HG03175 (cell line): ENCODE measurements at regions not wholly inside any gene's neighbourhood (a gene's known extent, or its start where the extent isn't known, plus 50 kb on each side); places are given as distances from the start of the nearest gene placed in this dataset.
"Not testable (repeated sequence)": the region's sequence is repeated elsewhere in the genome, so short reads cannot be mapped to it uniquely, and the experiment has no call there.

Source experiments
- ATAC-seq: cut with Tn5 transposase; IDR thresholded peaks from one replicate; pipeline ENCODE4 v1.9.1; 2021; ENCODE audit warnings: mild to moderate bottlenecking, moderate library complexity; ENCODE audit not compliant: unreplicated experiment

- peak; percentile 74 for ATAC-seq
Observed at GRCh38 chr11:71383461-71383860, 64.7 kb downstream of the DHCR7 start.

GRCh38 chr11:71381781-71382505 lies 66.2 kb downstream of the DHCR7 start:
- no peak for ATAC-seq

DNA sequence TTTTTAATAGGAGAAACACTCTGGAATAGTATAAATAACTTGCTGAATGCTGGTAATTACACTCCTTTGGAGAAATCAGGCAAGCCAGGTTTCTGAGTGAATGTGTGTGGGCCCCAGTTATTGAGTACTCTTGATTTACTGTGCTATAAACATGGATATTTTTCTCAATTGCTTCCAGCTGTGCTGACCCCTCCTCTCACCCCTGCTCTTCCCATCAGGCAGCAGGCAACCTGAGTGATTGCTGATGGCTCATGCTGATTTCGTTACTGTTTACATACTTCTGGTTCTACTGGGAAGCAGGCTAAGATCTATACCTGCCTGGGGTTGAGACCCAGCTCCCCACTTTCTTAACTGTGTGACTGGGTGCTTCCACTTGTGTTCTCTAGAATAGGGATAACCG lies 68.5 kb downstream of the DHCR7 start:
- ATAC-seq, result no peak

GRCh38 chr11:71373791-71374454 lies 74.3 kb downstream of the DHCR7 start:
- peak; percentile 76 for ATAC-seq

DNA sequence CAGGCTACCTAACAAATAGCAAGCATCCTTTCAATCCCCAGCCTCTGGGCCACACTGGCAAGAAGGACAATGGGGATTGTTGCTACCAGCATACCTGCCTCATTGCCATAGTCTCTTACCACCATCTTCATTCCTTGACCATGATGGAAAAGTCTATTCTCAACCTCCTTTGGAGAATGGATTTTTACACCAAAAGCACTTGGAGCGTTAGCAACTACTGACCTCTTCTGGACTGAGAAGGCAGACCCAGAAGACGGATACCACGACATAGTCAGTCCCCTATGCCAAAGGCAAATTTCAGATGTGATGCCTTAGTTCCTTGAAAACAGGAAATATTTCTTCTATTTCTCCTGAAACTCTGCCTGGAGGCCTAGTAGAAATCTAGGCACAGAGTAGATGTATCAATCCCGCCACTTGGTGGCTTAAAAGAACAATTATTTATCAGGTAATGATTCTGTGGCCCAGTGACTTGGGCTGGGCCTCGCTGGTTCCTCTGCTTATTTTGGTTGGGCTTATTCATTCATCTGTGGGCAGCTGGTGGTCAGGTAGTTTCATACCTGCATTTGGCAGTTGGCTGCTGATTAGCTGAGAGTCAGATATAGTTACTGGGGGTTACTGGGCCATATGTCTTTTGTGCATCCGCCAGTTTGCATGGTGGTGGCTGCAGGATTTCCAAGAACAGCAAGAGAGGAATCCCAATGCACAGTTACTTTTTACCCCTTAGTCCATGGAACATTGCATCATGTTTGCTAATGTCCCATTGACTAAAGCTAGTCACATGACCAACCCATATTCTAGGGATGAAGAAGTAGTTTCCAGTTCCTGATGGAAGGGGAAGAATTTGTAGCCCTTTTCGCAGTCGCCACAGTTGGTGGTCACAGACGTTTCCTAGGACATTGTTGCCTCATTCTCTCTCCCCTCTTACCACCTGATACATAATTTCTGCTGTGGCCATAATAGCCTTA lies 75.2 kb downstream of the DHCR7 start:
- peak; percentile 41 for ATAC-seq

DNA sequence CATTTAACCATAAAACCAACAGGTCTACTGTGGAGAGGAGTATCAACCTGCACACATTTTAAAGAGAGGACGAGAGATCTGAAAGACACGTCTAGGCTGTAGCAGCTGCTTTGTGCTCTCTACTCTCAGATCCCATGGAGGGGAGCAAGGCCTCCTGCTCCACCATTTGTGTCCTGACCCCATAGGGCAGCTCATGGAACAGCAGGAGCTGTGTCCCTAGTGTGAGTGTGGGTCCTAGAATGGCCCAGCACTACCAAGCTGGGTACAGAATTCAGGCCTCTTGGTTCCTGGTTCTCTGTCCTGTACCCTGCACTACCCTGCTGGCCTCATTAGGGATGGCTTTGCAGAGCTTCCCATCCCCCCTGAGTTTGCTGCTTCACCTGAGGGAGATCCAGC lies 76.5 kb downstream of the DHCR7 start:
- no peak for ATAC-seq

DNA sequence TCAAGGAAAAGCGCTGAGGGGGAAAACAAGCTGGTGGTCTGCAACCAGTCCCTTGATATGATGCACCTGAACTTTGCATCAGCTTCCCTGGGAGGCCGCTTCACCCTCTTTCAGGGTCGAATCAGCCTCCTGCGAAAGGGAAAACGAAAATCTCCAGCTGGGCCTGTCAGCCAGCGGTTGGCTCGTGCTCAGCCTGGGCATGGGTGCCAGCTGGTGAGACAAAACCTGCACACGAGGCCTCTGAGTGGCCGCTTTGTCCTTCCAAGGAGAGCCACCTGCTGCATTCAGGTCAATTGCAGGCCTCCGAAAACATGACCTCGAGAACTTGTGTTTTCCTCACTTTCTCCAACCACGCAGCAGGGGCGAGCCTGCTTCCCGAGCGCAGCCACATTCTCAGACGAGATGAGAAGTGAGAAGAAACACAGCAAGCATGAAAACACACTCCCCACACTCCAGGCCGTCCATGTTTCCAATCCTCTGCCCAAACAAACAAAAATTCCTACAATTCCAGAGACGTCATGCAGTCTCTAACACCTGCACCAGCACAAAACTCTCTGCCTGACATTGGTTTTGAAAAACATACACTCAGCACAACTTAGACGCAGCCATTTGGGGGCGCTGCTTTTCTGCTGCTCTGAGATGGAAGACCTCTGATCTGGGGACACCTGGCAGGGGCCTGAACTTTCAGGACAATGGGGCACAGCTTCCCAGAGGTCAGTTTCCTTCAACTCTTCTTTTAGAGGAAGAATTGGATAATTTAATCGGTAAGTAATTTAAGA lies 77.1 kb downstream of the DHCR7 start:
- no peak for ATAC-seq

- no peak for ATAC-seq
Observed at GRCh38 chr11:71370020-71370747, 78.0 kb downstream of the DHCR7 start.

DNA sequence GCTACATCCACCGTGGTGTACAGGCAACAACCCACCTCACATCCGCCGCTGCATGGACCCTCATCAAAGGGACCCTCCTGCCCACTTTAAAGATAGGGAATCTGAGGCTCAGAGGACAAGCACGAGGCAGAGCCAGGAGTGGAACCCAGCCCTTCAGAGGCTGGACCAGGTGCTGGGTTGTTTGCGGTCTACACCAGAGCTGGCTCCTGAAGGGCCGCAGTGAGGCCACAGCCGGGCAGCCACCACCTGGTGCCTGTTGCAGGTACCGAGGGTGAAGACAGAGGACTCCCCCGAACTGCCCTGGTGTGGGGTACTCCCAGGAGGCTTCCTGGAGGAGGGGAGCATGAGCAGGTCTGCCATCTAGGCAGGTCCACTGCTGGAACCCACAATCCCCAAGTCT lies 78.8 kb downstream of the DHCR7 start:
- ATAC-seq, result no peak

DNA sequence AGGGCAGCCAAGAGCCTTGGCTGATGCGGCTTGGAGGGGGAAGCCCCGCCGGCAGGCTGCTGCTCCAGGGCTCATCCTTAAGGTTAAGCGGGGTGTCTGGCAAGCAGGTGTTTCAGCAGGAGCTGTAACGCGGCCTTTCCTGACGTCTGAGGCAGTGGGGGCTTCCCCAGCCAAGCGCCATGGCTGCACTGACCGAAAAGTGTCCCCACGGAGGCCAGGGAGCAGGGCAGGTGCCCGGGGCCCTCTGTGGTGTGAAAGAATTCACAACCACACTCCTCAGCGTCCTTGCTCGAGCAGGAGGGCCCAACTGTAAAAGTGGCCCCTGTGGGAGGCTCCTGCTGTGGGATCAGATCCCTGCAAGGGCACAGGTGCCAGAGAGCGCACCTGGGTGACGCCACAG lies 79.2 kb downstream of the DHCR7 start:
- ATAC-seq, result no peak

- no peak for ATAC-seq
Observed at GRCh38 chr11:71367756-71368155, 80.4 kb downstream of the DHCR7 start.

DNA sequence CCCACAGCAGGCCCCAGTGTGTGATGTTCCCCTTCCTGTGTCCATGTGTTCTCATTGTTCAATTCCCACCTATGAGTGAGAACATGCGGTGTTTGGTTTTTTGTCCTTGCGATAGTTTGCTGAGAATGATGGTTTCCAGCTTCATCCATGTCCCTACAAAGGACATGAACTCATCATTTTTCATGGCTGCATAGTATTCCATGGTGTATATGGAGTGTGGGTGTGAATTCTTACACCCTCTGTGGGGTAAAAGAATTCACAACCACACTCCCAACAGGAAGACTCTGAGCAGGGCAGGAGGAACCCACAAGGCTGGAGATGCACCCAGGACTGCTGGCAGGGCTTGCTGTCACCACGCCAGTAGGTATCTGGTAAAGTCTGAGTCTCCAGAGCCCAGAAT lies 80.9 kb downstream of the DHCR7 start:
- ATAC-seq, result not testable (repeated sequence)

DNA sequence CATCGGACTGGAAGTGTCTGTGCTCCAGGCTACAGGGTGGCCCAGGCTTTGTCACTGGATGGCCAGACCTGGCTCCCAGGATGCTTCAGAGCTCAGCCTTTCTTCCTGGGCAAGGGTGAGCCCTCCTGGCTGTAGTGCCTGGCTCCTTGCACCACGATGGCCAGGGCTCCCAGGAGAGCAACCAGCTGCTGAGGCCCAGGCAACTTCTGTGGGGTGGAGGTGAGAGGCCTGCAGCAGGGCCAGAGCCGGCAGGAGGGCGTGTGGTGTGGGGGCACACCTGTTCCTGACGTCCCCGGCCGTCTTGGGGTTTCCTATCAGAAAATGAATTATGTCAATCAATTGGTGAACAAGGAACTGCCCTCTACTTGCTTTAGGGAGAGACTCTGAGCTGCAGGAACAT lies 82.1 kb downstream of the DHCR7 start:
- ATAC-seq, result no peak

DNA sequence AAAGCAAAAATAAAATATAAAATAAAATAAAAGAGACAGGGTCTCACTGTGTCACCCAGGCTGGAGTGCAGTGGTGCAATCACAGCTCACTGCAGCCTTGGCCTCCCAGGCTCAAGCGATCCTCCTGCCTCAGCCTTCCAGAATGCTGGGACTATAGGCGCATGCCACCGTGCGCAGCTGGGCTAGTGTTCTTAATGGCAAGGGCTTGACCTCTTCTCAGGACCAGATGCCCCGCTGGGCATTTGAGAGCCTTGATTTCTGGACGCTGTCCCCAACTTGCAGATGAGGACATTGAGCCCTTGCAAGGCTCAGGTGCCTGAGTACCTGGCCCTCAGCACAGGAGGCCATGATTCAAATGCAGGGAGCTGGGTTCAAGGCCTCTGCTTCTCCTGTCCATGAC lies 82.6 kb downstream of the DHCR7 start:
- ATAC-seq, result no peak

- no peak for ATAC-seq
Observed at GRCh38 chr11:71364806-71365205, 83.4 kb downstream of the DHCR7 start.

GRCh38 chr11:71364176-71364671 lies 84.0 kb downstream of the DHCR7 start:
- no peak for ATAC-seq

DNA sequence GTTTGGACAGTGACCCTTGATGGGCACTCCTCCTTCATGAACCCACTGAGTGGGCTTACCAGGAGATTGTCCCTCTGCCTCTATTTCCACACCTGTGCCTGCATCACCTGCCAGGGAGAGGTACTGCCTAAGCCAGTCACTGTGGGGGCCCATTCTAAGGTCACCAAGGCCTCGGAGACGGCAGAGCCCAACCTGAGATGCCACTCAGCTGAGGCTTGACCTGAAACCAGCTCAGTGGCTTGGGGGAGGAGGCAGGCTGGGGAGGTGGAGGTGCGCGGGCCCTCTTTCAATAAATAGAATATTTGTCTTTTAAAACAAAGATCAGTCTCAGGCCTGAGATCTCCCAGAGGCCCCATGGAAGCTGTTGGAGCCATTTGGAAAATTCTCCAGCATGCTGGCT lies 84.5 kb downstream of the DHCR7 start:
- ATAC-seq, result no peak

DNA sequence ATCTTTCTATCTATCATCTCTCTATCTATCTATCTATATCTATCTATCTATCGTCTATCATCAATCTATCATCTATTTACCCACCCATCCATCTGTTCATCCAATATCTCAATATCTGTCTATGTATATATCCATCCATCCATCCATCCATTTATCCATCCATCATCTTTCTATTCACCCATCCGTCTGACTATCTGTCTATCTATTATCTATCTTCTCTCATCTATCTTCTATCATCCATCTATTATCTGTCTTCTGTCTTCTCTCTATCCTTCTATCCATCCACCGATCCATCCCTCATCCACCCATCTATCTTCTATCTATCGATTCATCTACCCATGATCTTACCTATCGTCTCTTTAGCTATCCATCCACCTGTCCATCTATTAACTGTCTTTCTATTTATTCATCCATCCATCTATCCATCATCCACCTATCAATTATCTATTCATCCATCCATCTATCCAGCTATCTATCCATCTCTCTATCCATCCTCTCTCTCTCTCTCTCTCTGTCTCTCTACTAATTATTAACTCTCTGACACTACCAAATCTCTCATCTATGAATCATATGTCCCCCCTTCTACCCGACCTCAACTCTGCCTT lies 89.1 kb downstream of the DHCR7 start:
- ATAC-seq, result no peak

GRCh38 chr11:71358122-71358728 lies 90.0 kb downstream of the DHCR7 start:
- ATAC-seq, result no peak
